GM12865 (cell line): ENCODE measurements at regions not wholly inside any gene's neighbourhood (a gene's known extent, or its start where the extent isn't known, plus 50 kb on each side); places are given as distances from the start of the nearest gene placed in this dataset.
"Not testable (repeated sequence)": the region's sequence is repeated elsewhere in the genome, so short reads cannot be mapped to it uniquely, and the experiment has no call there.

Source experiments
- DNase-seq: peaks from one replicate; pipeline ENCODE4 v3.0.0; 2010; ENCODE audit warnings: low read depth
- H3K4me3 ChIP-seq: 2 replicates; pipeline ENCODE4 v1.5.1; 2011; ENCODE audit warnings: mild to moderate bottlenecking, low read depth, low read length, control low read depth
- TF ChIP-seq, protein P1 (sequence below): IDR thresholded peaks from 2 replicates; pipeline ENCODE4 v1.5.1; 2011; ENCODE audit warnings: low read length, control low read depth, low read depth, inconsistent platforms; ENCODE audit not compliant: insufficient read depth; ENCODE audit errors: missing control alignments

DNA sequence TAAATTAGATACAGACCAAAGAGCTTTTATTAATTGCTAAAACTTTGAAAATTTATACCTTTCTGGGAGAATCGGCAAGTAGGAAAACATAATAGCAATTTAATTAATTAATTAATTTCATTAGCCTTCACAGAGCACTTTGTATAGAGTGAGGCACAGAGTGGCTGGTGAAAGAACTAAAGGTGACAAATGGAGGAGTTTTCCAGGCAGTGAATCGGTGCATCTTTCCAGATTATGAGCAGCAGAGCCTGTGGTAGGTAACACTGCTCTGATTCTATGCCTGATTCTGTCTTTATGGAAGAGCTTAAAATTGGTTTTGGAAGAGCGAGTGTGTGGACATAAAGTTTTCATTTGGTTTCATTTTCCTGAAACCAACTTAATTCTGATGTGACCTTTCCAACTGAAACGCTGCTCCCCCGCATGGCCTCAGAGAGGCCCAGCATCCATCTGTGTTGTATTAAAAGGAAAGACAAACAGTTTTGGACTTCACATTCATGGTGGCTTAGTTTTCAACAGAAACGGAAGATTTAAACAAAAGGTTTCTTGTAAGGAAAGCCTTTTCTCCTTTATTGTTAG, 188.9 kb upstream of the RPS23 start:
- TF ChIP-seq, protein P1, sequence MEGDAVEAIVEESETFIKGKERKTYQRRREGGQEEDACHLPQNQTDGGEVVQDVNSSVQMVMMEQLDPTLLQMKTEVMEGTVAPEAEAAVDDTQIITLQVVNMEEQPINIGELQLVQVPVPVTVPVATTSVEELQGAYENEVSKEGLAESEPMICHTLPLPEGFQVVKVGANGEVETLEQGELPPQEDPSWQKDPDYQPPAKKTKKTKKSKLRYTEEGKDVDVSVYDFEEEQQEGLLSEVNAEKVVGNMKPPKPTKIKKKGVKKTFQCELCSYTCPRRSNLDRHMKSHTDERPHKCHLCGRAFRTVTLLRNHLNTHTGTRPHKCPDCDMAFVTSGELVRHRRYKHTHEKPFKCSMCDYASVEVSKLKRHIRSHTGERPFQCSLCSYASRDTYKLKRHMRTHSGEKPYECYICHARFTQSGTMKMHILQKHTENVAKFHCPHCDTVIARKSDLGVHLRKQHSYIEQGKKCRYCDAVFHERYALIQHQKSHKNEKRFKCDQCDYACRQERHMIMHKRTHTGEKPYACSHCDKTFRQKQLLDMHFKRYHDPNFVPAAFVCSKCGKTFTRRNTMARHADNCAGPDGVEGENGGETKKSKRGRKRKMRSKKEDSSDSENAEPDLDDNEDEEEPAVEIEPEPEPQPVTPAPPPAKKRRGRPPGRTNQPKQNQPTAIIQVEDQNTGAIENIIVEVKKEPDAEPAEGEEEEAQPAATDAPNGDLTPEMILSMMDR: no peak
- H3K4me3 ChIP-seq: no peak overlapping the region
- no peak for DNase-seq

DNA sequence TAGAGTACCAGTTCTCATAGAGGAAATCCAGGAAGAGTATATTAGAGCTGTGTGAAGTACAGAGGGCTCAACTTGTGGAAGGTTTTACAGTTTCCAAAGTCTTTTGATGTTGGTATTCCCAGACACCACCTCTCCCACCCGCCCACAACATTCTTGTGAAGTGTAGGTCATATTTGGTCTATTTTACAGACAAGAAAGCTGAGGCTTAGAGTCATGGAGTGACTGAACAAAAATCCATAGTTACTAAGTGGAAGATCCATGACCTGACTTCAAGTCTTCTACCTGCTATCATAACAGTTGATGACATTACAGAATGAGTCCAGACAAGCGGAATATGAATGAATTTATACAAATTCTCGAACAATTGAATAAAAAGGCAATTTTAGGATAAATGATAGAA, 187.1 kb upstream of the RPS23 start:
- DNase-seq: no peak
- TF ChIP-seq, protein P1: no peak
- H3K4me3 ChIP-seq: no peak overlapping the region

- TF ChIP-seq, protein P1: no peak
- DNase-seq: no peak
- H3K4me3 ChIP-seq: no peak overlapping the region
Observed at GRCh38 chr5:82459626-82460025, 181.5 kb upstream of the RPS23 start.

DNA sequence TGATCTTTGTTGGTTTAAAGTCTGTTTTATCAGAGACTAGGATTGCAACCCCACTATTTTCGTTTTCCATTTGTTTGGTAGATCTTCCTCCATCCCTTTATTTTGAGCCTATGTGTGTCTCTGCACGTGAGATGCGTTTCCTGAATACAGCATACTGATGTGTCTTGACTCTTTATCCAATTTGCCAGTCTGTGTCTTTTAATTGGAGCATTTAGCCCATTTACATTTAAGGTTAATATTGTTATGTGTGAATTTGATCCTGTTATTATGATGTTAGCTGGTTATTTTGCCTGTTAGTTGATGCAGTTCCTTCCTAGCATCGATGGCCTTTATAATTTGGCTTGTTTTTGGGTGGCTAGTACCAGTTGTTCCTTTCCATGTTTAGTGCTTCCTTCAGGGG, 177.2 kb upstream of the RPS23 start:
- not testable (repeated sequence) for H3K4me3 ChIP-seq, DNase-seq

DNA sequence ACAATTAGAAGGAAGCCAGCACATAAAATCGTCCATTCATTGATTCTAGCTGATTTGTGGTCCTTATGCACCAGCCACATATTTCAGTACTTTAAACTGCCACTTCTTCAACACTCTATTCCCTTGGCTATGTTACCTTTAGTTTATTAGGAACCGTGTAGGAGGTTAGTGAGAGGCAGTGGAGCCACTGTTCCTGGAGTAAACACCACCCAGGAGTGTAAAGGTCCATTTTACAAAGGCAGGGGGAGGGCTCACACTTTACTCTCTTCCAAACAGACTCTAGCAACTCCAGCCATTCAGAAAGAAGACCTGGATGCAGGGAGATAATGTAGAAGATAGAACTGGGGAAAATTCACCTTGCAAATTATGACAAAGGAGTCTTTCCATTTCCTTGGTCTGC, 170.2 kb upstream of the RPS23 start:
- TF ChIP-seq, protein P1: no peak
- no peak for DNase-seq
- no peak overlapping the region for H3K4me3 ChIP-seq

GRCh38 chr5:82447913-82448312, 169.8 kb upstream of the RPS23 start:
- DNase-seq: no peak
- TF ChIP-seq, protein P1: no peak
- H3K4me3 ChIP-seq: no peak overlapping the region

GRCh38 chr5:82446809-82447208, 168.7 kb upstream of the RPS23 start:
- no peak overlapping the region for H3K4me3 ChIP-seq
- DNase-seq: no peak
- TF ChIP-seq, protein P1: no peak

DNA sequence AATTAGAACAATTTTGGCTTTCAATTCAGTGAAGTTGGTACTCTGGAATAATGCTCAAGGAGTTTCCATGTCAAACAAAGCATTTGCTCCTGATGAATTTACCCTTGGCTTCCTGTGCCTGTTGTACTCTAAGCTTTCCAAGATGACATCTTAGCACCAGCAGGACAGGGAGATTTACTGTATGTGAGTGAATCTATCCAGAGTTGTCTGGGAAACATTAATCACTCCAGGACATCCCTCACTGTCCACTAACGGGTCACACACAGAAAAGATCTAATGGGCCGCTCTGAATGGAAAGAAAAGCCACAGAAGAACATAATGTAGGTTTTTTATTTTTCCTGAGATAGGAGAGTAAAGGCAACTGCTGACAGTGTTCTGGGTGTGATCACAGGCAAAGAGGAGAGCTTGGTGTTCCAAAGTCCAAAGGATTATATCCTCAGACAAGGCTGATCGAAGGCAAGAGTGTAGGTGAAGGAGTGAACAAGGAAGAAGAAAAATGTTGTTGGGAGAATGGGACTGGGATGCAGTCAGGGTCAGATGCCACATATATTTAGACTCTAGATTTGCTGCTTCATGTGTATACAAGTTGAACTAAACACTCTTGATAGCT, 167.7 kb upstream of the RPS23 start:
- no peak overlapping the region for H3K4me3 ChIP-seq
- TF ChIP-seq, protein P1: no peak
- DNase-seq: no peak
